Ovary (tissue), 7 donors: ENCODE measurements at regions not wholly inside any gene's neighbourhood (a gene's known extent, or its start where the extent isn't known, plus 50 kb on each side); places are given as distances from the start of the nearest gene placed in this dataset.

Experiments
- DNase-seq, 5 donors: peaks; one replicate each; pipeline ENCODE4 v3.0.0-alpha.2; 2019 to 2020
- H3K27ac ChIP-seq, 2 donors: fragments of 200-600 bp; one replicate each; pipeline versions ENCODE4 v1.5.1 to v1.8.0; 2019 to 2022
- H3K27me3 ChIP-seq: fragments of 200-600 bp; one replicate; pipeline ENCODE4 v1.8.0; 2022
- H3K36me3 ChIP-seq: fragments of 200-600 bp; sonication (generic); one replicate; pipeline ENCODE4 v1.5.1; 2019
- H3K4me1 ChIP-seq: one replicate; pipeline ENCODE4 v1.8.1; 2013; ENCODE audit warnings: mild to moderate bottlenecking, moderate library complexity; ENCODE audit not compliant: insufficient read depth
- H3K4me3 ChIP-seq: fragments of 200-600 bp; sonication (generic); one replicate; pipeline ENCODE4 v1.5.1; 2017
- H3K9me3 ChIP-seq, 2 donors: fragments of 200-600 bp in 1 of 2; sonication (generic) in 1 of 2; one replicate each; pipeline versions ENCODE4 v1.5.1 to v1.8.1; 2013 to 2019; ENCODE audit warnings: mild to moderate bottlenecking in 1 of 2, moderate library complexity in 1 of 2
- EP300 ChIP-seq: sonication (generic); formaldehyde crosslinking; IDR thresholded peaks from one replicate; pipeline ENCODE4 v1.6.1; 2017; ENCODE audit warnings: antibody characterized with exemption
- POLR2A ChIP-seq: fragments of 450-650 bp; IDR thresholded peaks from one replicate; pipeline ENCODE4 v1.6.1; 2017; ENCODE audit warnings: antibody characterized with exemption, mild to moderate bottlenecking, moderate library complexity
- WGBS, 3 donors: extraction: QIAGEN DNeasy Blood & Tissue Kit in 1 of 3; methylation state at CpG; one replicate each; pipeline versions ENCODE4 v1.1.5 to v1.1.7; 2013 to 2017; 5-methylcytosine and 5-hydroxymethylcytosine counted together
- intact Hi-C, 4 donors: fragments of 100-400 bp; cut with DNase I; formaldehyde crosslinking; loops; one replicate each; pipeline versions ENCODE4 v1.11.0 to v1.15.1; 2022 to 2023
- TF ChIP-seq, protein P1 (sequence below), 3 donors: fragments of 450-650 bp in 2 of 3; fragments of 200-600 bp in 1 of 3; IDR thresholded peaks; one replicate each; pipeline versions ENCODE4 v1.5.1 to v1.8.0; 2016 to 2022; ENCODE audit warnings: antibody characterized with exemption in 3 of 3, mild to moderate bottlenecking in 1 of 3
- donor health status: DM: no; HTN: no; CAD: no; lungs with moderate emphysema.
- donor health status: DM: no; HTN: no; CAD: no.
- donor health status: Bipolar disorder and iron deficiency.
- donor health status: DM: no; HTN: no; CAD: no.
- donor health status: DM: yes; HTN: yes; CAD: no.

DNA sequence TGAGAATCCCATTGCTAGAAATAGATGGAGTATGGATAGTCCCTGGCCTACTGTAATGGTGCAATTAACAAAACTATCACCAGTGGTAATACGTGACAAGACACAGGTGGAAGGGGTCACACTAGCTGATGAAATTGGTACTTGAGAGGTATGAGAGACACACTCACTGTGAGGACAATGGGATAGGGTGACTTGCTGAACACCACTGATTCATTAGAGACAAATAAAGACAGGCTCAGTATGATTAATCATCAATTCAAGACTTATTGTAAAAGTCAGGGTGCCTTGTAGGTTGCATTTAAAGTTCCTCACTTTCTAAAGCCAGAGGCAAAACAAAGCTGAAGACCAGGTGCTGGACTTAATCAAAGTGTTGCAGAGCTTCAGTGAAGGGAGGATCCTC, 361.6 kb upstream of the EMCN start:
- Histone ChIP-seq H3K27me3 (no peaks in the 10 kb centered on the region), H3K27ac (no peak overlapping the region), H3K4me3 (no peak overlapping the region), H3K36me3 (no peaks in the 10 kb centered on the region), H3K4me1 (no peaks in the 10 kb centered on the region), H3K9me3 (no peaks in the 10 kb centered on the region)
- intact Hi-C loops: no loop called here
- TF ChIP-seq, protein P1, sequence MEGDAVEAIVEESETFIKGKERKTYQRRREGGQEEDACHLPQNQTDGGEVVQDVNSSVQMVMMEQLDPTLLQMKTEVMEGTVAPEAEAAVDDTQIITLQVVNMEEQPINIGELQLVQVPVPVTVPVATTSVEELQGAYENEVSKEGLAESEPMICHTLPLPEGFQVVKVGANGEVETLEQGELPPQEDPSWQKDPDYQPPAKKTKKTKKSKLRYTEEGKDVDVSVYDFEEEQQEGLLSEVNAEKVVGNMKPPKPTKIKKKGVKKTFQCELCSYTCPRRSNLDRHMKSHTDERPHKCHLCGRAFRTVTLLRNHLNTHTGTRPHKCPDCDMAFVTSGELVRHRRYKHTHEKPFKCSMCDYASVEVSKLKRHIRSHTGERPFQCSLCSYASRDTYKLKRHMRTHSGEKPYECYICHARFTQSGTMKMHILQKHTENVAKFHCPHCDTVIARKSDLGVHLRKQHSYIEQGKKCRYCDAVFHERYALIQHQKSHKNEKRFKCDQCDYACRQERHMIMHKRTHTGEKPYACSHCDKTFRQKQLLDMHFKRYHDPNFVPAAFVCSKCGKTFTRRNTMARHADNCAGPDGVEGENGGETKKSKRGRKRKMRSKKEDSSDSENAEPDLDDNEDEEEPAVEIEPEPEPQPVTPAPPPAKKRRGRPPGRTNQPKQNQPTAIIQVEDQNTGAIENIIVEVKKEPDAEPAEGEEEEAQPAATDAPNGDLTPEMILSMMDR (IDR thresholded peaks at IDR 0.05): no peak
- TF ChIP-seq POLR2A (no peak), EP300 (no peak)
- no peak for DNase-seq
- 94 to 100% (median 96%) methylated on average over 1 of the region's 1 CpG for WGBS, 3 donors

DNA sequence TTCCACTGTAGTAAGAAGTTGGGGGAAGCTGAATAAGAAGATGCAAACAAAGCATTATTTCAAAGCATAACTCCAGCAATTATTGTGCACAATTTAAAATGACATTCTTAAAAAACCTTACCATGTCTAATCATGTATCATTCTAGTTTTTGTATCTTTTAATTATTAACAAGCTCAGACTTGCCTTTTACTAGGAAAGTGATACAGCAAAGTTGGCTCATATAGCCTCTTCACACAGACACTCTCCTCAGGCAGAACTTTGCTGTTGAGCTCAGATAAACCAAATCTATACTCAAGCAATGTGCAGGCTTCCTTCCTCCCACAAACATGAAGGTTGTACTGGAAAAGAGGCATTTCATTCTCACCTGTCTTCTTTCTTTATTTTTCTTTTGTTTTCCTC, 358.7 kb upstream of the EMCN start:
- DNase-seq: no peak
- intact Hi-C loops: no loop called here
- Histone ChIP-seq H3K4me3 (no peak overlapping the region), H3K27ac (no peak overlapping the region), H3K36me3 (no peaks in the 10 kb centered on the region), H3K4me1 (no peaks in the 10 kb centered on the region), H3K9me3 (no peaks in the 10 kb centered on the region), H3K27me3 (no peaks in the 10 kb centered on the region)
- TF ChIP-seq EP300: no peak

DNA sequence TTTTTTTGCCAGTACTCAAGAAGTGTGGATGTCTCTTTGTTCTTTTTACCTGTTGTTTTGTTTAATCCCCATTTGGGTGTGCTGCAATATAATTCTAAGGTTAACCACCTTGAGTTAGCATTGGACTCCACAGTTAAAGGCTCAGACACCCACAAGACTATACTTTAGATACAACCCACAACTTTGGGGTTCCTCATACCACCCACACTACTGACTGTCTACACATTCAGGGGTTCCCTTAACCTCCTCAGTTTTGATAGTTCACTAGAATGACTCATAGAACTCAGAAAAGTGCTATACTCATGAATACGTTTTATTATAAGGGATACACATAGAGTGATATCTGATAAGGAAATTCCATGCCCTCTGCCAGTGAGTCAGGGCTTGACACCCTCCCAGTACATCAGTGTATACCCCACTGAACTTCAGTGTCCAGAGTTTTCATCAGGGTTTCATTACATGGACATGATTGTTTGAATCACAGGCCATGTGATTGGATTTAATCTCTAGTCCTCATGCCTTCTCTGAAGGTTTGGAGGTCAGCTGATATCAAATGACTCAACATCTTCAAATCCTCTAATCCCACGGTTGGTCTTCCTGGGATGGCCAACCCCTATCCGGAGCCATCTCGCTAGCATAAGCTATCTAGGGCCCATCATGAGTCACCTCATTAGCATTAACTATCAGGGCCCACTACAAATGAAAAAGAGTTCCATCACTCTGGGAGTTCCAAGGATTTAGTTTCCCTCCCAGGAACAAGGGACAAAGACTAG, 357.7 kb upstream of the EMCN start:
- Histone ChIP-seq H3K9me3 (no peaks in the 10 kb centered on the region), H3K4me3 (no peak overlapping the region), H3K36me3 (no peaks in the 10 kb centered on the region), H3K27ac (no peak overlapping the region), H3K4me1 (no peaks in the 10 kb centered on the region), H3K27me3 (no peaks in the 10 kb centered on the region)
- no peak for DNase-seq
- intact Hi-C loops: no loop called here
- 90 to 95% (median 93%) methylated on average over 4 of the region's 4 CpGs for WGBS, 3 donors
- TF ChIP-seq EP300 (no peak), POLR2A (no peak)
- TF ChIP-seq, protein P1 (IDR thresholded peaks at IDR 0.05): no peak

DNA sequence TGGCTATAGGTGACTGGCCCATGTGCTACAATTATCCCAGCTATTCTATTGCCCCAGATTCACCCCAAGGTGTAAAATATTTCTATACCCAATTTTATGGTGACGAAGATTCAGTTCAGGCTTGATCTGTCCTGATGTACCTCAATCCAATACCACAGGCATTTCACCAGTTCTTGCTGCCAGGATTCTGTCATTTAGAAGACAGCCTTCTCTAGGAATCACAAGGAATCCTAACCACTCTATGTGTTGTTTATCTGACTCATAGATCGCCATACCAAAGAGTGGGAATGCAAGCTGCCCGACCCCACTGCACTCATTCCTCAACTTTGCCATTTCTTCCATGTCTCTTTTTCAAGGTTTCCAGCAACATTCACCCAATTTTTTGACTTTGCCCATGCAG, 355.0 kb upstream of the EMCN start:
- intact Hi-C loops: no loop called here

More for the DNA sequence above, 355.0 kb upstream of the EMCN start:
- Histone ChIP-seq H3K36me3 (no peaks in the 10 kb centered on the region), H3K27ac (no peak overlapping the region), H3K27me3 (no peaks in the 10 kb centered on the region), H3K4me1 (no peaks in the 10 kb centered on the region), H3K9me3 (no peaks in the 10 kb centered on the region), H3K4me3 (no peak overlapping the region)
- DNase-seq: no peak
- TF ChIP-seq POLR2A (no peak), EP300 (no peak)
- TF ChIP-seq, protein P1 (IDR thresholded peaks at IDR 0.05): no peak
- 92 to 93% (median 93%) methylated on average over 3 of the region's 3 CpGs for WGBS, 3 donors
